Fibroblast of peridontal ligament (primary cell): ENCODE measurements at regions not wholly inside any gene's neighbourhood (a gene's known extent, or its start where the extent isn't known, plus 50 kb on each side); places are given as distances from the start of the nearest gene placed in this dataset.
"Not testable (repeated sequence)": the region's sequence is repeated elsewhere in the genome, so short reads cannot be mapped to it uniquely, and the experiment has no call there.

Experiments used
- DNase-seq: peaks from one replicate; pipeline ENCODE4 v3.0.0-alpha.2; 2010; ENCODE audit errors: extremely low read depth

DNA sequence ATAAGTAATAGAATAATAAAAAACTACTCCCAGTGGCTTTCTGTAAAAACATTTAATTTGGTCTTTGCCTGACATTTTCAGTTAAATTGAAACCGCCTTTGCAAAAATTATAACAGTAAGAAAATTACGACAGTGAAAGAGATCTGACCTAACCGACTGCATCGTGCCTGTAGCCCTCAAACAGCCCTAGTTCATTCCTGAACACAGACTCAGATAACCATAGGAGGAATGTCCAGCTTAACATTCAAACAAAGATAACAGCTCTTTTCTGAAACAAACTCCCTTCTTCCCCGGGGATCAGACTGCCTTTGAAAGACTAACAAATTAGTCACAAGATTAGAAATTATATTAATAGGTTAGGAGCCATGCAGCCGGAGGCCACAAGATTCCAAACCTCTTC is 252.5 kb upstream of the USP9Y start:
- DNase-seq = not testable (repeated sequence)

DNA sequence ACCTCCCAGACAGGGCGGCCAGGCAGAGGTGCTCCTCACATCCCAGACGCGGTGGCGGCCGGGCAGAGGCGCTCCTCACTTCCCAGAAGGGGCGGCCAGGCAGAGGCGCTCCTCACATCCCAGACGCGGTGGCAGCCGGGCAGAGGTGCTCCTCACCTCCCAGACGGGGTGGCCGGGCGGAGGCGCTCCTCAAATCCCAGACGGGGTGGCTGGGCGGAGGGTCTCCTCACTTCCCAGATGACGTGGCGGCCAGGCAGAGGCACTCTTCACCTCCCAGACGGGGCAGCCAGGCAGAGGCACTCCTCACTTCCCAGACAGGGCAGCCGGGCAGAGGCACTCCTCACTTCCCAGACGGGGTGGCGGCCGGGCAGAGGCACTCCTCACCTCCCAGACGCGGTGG is 247.7 kb upstream of the USP9Y start:
- not testable (repeated sequence) for DNase-seq

DNA sequence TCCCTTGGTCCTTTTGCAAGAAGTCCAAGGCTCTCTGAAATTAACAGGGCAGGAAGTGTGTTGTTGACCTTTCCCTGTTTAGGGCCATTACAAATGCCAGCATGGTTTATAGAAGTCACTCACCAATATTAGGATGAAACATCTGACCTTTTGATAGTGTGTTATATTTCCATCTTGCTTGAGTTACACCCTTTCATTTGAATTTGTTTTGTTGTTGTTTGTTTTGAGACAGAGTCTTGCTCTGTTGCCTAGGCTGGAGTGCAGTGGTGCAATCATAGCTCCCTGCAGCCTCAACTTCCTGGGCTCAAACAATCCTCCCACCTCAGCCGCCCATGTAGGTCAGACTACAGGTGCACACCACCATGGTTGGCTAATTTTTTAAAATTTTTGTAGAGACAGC is 241.1 kb upstream of the USP9Y start:
- DNase-seq = no peak

DNA sequence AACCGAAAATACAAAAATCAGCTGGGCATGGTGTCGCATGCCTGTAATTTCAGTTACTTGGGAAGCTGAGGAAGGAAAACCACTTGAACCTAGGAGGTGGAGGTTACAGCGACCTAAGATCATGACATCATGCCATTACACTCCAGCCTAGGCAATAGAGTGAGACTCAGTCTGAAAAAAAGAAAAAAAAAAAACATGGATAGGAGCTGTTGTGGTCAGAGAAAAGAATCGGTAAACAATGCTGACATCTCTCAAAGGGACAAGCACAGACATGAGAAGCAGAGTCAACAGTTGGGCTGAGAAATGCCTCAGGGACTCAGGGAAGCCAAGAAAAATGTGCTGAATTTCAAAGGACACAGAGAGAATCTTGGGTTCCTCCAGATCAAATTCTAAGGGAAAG is 236.9 kb upstream of the USP9Y start:
- DNase-seq = no peak

- DNase-seq = no peak
These were observed 235.3 kb upstream of the USP9Y start for GRCh38 chrY:12465706-12466105.

DNA sequence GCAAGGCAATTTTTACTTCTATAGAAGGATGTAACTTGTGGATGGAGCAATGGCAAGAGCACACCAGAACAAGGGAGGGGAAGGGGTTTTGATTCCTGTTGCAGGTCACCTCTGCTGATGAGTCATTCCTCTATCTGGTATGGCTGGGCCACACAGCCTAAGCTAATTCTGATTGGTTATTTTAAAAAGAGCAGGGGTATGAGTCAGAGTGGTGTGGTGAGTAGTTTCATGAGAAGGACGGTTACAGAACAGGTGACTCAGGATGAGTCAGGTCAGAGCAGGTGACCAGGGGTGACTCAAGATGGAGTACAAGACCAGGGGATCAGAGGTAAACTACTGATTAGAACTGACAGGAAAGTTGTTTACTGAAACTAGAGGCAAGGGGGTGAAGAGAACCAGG is 231.9 kb upstream of the USP9Y start:
- no peak for DNase-seq

GRCh38 chrY:12474472-12474871 is 226.6 kb upstream of the USP9Y start:
- no peak for DNase-seq

DNA sequence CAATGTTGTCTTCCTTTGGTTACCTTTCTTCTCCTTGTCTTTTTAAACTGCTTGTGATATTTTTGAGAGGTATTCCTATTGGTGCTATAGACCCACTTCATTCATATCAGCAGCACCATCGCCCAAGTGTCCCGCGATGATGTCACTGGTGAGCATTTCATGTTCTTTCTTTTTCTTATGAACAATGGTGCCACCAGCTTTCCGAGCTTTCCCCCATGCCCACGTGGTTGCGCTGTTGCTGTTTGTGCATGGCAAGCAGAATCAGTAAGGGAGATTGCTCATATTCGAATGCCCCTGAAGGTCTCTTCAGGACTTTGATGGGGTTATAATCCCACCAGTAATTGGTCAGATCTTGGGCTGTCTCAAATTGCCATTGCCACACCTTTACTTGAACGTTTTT is 221.6 kb upstream of the USP9Y start:
- peak; percentile 65 for DNase-seq

DNA sequence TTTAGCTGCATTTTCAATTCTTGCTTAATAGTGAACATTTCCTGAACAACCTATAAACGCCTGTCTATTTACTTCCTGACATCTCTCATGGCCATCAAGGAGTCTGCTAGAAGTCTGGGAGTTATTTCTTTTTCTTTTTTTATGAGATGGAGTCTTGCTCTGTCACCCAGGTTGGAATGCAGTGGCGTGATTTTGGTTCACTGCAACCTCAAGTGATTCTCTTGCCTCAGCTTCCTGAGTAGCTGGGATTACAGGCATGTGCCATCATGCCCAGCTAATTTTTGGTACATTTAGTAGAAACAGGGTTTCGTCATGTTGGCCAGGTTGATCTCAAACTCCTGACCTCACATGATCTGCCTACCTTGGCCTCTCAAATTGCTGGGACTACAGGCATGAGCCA is 217.6 kb upstream of the USP9Y start:
- no peak for DNase-seq

DNA sequence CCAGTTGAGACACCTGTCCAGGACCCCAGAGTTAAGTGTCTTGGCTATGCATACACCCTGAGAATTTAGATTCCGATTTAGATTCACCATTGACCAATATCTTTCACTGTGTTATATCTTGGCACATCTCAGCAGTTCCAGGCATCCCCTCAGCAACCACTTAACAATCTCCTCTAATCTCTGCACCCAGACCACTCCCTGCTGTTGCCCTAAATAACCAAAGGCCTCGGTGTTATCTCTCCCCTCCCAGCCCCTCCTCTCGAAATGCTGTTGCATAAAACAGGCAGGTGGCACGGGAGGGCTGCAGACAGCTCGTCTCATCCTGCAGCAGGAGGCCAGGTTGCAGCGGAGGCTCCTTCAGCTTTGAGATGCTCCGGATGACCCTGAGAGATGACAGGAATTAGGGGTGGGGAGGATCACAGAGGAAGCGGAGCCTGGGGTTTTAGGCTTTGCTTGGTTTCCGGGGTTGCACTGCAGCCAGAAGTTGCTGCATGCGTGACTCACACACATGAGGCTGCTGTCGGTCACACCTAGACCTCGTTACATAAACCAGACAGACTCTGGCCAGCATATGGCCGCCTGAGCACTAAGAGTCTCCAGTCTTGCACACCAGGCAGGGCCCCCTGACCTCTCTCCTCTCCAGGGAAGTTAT is 210.3 kb upstream of the USP9Y start:
- DNase-seq = no peak

DNA sequence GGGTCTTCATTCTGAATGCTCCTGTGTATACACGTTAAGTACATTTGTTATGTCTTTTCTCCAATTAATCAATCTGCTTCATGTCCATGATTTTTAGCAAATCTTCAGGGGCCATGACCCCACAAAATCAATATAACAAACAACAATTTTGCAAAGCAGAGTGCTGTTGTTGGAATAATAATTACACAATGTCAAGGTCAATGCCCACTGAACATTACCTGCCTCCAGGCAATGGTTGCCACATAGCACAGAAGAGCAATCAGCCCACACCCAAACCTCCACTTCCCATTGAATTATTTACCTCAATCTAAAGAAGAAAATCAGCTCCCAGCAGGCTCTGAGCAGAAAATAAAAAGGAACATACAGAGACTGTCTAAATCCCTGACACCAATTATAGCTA is 208.8 kb upstream of the USP9Y start:
- DNase-seq = no peak

DNA sequence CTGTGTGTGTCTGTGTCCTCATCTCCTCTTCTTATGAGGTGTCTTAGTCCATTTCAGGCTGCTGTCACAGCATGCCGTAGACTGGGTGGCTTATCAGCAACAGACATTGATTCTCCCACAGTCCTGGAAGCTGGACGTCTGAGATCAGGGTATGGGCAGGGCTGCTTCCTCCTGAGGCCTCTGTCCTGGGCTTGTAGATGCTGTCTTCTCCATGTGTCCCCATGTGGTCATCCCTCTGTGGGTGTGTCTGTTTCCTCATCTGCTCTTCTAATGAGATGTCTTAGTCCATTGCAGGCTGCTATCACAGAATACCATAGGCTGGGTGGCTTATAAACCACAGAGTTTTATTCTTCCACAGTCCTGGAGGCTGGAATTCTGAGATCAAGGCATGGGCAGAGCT is 205.0 kb upstream of the USP9Y start:
- DNase-seq = no peak

- no peak for DNase-seq
These were observed 200.9 kb upstream of the USP9Y start for GRCh38 chrY:12500096-12500495.

DNA sequence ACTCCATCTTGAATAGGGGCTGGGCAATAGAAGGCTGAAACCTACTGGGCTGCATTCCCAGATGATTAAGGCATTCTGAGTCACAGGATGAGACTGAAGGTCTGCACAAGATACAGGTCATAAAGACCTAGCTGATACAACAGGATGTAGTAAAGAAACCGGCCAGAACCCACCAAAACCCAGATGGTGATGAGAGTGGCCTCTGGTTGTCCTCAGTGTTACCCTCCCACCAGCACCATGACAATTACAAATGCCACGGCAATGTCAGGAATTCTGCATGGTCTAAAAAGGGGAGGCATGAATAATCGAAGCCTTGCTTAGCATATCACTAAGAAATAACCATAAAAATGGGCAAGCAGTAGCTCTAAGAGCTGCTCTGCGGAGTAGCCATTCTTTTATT is 197.0 kb upstream of the USP9Y start:
- peak; percentile 10 for DNase-seq

- DNase-seq = no peak
These were observed 183.7 kb upstream of the USP9Y start for GRCh38 chrY:12517338-12517737.

DNA sequence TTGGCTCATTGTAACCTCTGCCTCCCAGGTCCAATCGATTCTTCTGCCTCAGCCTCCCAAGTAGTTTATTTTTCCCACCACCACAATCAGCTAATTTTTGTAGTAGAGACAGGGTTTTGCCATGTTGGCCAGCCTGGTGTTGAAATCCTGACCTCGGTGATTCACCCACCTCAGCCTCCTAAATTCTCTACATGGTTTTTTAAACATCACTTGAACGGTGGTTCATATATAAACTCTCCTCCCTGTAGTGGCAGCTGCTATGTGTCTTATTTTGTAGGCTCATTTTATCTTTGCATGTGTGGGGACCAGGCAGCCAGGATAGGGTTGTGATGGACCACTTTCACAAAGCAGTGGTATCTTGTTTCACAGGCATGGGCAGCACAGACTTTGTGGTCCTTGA is 175.8 kb upstream of the USP9Y start:
- peak; percentile 48 for DNase-seq

GRCh38 chrY:12526362-12527063 is 174.5 kb upstream of the USP9Y start:
- DNase-seq = peak; percentile 31

DNA sequence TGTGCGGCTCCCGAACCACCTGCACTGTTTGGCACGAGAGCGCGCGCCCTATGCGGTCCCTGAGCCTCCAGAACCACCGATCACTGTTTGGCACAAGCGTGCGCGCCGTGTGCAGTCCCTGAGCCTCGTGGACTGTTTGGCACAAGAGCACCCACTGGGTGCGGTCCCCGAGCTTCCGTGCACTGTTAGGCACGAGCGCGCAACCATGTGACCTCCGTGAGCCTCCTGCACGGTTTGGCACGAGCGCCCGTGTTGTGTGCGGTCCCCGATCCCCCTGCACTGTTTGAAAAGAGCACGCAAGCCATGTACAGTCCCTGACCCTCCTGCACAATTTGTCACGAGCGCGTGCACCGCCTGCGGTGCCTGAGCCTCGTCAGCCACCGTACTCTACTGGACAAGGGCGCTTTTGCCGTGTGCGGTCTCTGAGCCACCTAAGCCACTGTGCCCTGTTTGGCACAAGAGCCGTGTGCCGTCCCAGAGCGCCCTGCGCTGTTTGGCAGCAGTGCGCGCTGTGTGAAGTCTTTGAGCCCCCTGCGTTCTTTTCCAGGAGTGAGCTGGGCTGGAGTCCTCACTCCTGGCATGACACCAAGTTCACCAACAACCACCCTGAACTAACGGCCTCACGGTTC is 163.7 kb upstream of the USP9Y start:
- DNase-seq = peak; percentile 22

DNA sequence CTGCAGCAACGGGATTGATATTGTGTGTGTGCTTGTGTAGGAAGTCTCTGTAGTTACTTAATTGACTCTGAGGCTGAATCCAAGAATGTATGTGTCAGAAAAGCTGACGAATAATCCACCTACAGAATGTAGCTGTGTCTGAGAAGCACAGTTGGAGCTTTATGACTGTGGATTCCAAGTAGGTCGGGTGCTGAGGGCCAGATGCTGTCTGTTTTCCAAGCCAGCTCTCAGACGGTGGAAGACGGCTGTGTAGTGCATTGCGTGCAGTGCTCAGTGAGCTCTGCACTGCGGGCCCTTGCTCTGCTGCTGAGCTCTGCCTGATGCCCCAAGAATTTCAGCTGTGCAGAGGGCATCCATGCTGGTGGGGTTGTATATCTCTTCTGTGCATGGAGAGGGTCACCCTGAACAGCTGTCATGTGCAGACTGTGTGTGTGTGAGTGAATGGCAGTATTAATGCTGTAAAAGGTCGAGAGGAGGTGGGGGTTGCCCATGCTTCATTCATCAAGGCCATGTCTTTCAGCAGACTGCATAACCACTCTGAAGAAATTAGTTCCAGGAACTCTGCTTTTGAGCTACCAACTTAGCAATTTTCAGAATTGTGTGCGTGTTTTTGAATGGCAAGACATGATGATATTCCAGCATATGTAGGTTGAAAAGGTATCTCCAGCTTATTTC is 154.1 kb upstream of the USP9Y start:
- no peak for DNase-seq

- DNase-seq = peak; percentile 85
These were observed 148.4 kb upstream of the USP9Y start for GRCh38 chrY:12552471-12553283.

GRCh38 chrY:12553909-12554308 is 147.1 kb upstream of the USP9Y start:
- no peak for DNase-seq

DNA sequence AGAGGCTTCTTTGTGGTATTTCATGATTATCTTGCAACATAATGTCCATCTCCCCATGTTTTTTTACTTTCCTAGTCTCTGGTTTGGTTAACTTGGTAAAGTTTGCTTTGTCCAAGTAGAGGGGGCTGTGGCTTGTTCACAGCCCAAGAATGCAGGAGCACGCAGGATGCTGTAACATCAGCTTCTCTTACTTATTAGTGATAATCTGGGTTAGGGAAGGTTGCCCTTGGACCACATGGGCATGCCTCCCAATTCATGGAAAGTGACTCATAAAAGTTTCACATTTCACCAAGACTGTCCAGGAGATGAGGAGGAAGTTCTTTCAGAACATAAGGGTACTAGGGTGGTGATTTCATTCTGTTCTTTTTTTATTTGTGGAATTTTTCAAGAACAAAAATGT is 146.0 kb upstream of the USP9Y start:
- DNase-seq = peak; percentile 94
